Neuronal stem cell (in vitro differentiated cells): ENCODE measurements at regions not wholly inside any gene's neighbourhood (a gene's known extent, or its start where the extent isn't known, plus 50 kb on each side); places are given as distances from the start of the nearest gene placed in this dataset. TPM values are rescaled to one million over a fixed set of nuclear protein-coding genes. Genes with fewer than 3 reads are reported as not detected.

Experiments
- DNase-seq: peaks from one replicate; pipeline ENCODE4 v3.0.0-alpha.2; 2013; ENCODE audit warnings: low spot score
- H2AFZ ChIP-seq: one replicate; pipeline ENCODE4 v1.6.1; 2013; ENCODE audit warnings: mild to moderate bottlenecking, low read length, inconsistent platforms
- H2AK5ac ChIP-seq: 2 replicates; pipeline ENCODE4 v1.6.1; 2013; ENCODE audit warnings: low read depth, mild to moderate bottlenecking, inconsistent platforms, low read length, moderate library complexity, mixed read lengths
- H2BK120ac ChIP-seq: 2 replicates; pipeline ENCODE4 v1.6.1; 2013; ENCODE audit warnings: low read depth, mild to moderate bottlenecking, inconsistent platforms, low read length, moderate library complexity, mixed read lengths
- H2BK12ac ChIP-seq: one replicate; pipeline ENCODE4 v1.6.1; 2013; ENCODE audit warnings: low read length, inconsistent platforms
- H2BK15ac ChIP-seq: 2 replicates; pipeline ENCODE4 v1.6.1; 2013; ENCODE audit warnings: mild to moderate bottlenecking, low read length, inconsistent platforms, mixed read lengths
- H2BK5ac ChIP-seq: one replicate; pipeline ENCODE4 v1.6.1; 2013; ENCODE audit warnings: inconsistent platforms, mild to moderate bottlenecking, low read length, moderate library complexity
- H3K14ac ChIP-seq: one replicate; pipeline ENCODE4 v1.6.1; 2013; ENCODE audit warnings: low read length, inconsistent platforms
- H3K18ac ChIP-seq: 2 replicates; pipeline ENCODE4 v1.6.1; 2013; ENCODE audit warnings: low read length, inconsistent platforms
- H3K23ac ChIP-seq: 2 replicates; pipeline ENCODE4 v1.6.1; 2013; ENCODE audit warnings: low read depth, mild to moderate bottlenecking, mixed read lengths, low read length, inconsistent platforms; ENCODE audit not compliant: poor library complexity
- H3K27ac ChIP-seq: replicated peaks from 3 replicates; pipeline ENCODE4 v1.5.1; 2013; ENCODE audit warnings: low read length, inconsistent platforms
- H3K27me3 ChIP-seq, 3 experiments: 2 replicates each; pipeline ENCODE4 v1.6.1; 2013; ENCODE audit warnings: low read length in 3 of 3, mild to moderate bottlenecking in 2 of 3, inconsistent platforms in 1 of 3, low read depth in 1 of 3, mixed read lengths in 1 of 3, moderate library complexity in 1 of 3; ENCODE audit not compliant: control insufficient read depth in 3 of 3, insufficient read depth in 3 of 3
- H3K36me3 ChIP-seq, 2 donors: replicated peaks in 1 of 2; 2 replicates each; pipeline ENCODE4 v1.6.1; 2013; ENCODE audit warnings: low read length in 2 of 2; ENCODE audit not compliant: control insufficient read depth in 2 of 2, insufficient read depth in 2 of 2
- H3K4ac ChIP-seq: 2 replicates; pipeline ENCODE4 v1.6.1; 2013; ENCODE audit warnings: inconsistent platforms, mild to moderate bottlenecking, low read length, moderate library complexity
- H3K4me1 ChIP-seq, 2 donors: 1 replicate in 1 of 2; 2 replicates in 1 of 2; pipeline ENCODE4 v1.6.1; 2013; ENCODE audit warnings: low read length in 2 of 2, low read depth in 1 of 2; ENCODE audit not compliant: control insufficient read depth in 2 of 2, insufficient read depth in 1 of 2
- H3K4me2 ChIP-seq: one replicate; pipeline ENCODE4 v1.6.1; 2013; ENCODE audit warnings: mild to moderate bottlenecking, low read length, inconsistent platforms; ENCODE audit not compliant: insufficient read depth, poor library complexity, severe bottlenecking
- H3K4me3 ChIP-seq, 2 donors: 2 replicates each; pipeline ENCODE4 v1.5.1; 2013; ENCODE audit warnings: low read length in 2 of 2, mild to moderate bottlenecking in 2 of 2, inconsistent platforms in 1 of 2, moderate library complexity in 1 of 2
- H3K79me1 ChIP-seq: one replicate; pipeline ENCODE4 v1.6.1; 2013; ENCODE audit warnings: low read depth, mild to moderate bottlenecking, inconsistent platforms, low read length, moderate library complexity
- H3K9ac ChIP-seq: one replicate; pipeline ENCODE4 v1.6.1; 2013; ENCODE audit warnings: mild to moderate bottlenecking, low read depth, low read length, inconsistent platforms; ENCODE audit not compliant: poor library complexity
- H3K9me3 ChIP-seq, 2 donors: replicated peaks in 1 of 2; 2 replicates each; pipeline versions ENCODE3 to v1.6.1; 2013; ENCODE audit warnings: low read length in 2 of 2, mild to moderate bottlenecking in 2 of 2, inconsistent platforms in 1 of 2, low read depth in 1 of 2, mixed read lengths in 1 of 2, moderate library complexity in 1 of 2; ENCODE audit not compliant: control insufficient read depth in 2 of 2, insufficient read depth in 1 of 2
- H4K8ac ChIP-seq: one replicate; pipeline ENCODE4 v1.6.1; 2013; ENCODE audit warnings: low read depth, mild to moderate bottlenecking, inconsistent platforms, low read length, moderate library complexity
- H4K91ac ChIP-seq: one replicate; pipeline ENCODE4 v1.6.1; 2013; ENCODE audit warnings: low read length, low read depth, mild to moderate bottlenecking, inconsistent platforms; ENCODE audit not compliant: poor library complexity
- WGBS, 2 donors: extraction: QIAGEN DNeasy Blood & Tissue Kit; methylation state at CpG; one replicate each; pipeline ENCODE4 v1.1.7; 2013; ENCODE audit warnings: missing lambda C conversion rate in 2 of 2, mixed read lengths in 1 of 2; ENCODE audit not compliant: insufficient read length in 2 of 2, insufficient replicate concordance in 1 of 2; ENCODE audit errors: extremely low coverage in 2 of 2; 5-methylcytosine and 5-hydroxymethylcytosine counted together
- small RNA-seq: library from polyadenylated mRNA; stranded (forward); fragments of <200 nt; extraction: miRNeasy Mini kit (QIAGEN cat#:217004); gene quantifications from one replicate; pipeline ENCODE3, GENCODE V24; 2013; ENCODE audit not compliant: insufficient read depth

- H3K23ac ChIP-seq, result no peak overlapping the region
- no CpG with 5 or more reads among the region's 4 CpGs for WGBS, 2 donors
- no peak overlapping the region for H3K9ac ChIP-seq
- no peak overlapping the region for H3K4me3 ChIP-seq
- no peak overlapping the region for H2AK5ac ChIP-seq
- no peak overlapping the region for H4K91ac ChIP-seq
- no peak overlapping the region for H3K18ac ChIP-seq
- no peaks in the 10 kb centered on the region for H3K4me1 ChIP-seq
- no peak overlapping the region for H2AFZ ChIP-seq
- H3K36me3 ChIP-seq, result peaks cover 0 to 17% of the 10 kb centered on the region in 2 donors
- no peak overlapping the region for H2BK120ac ChIP-seq
- no peak overlapping the region for H3K4me2 ChIP-seq
- H3K27ac ChIP-seq, result no peak overlapping the region
- H2BK5ac ChIP-seq, result no peak overlapping the region
- H3K4ac ChIP-seq, result no peak overlapping the region
- no peak overlapping the region for H2BK15ac ChIP-seq
- no peak for DNase-seq
- no peak overlapping the region for H4K8ac ChIP-seq
- H3K27me3 ChIP-seq, result no peaks in the 10 kb centered on the region
- no peak overlapping the region for H3K14ac ChIP-seq
- peaks cover 0 to 28% of the 10 kb centered on the region in 2 donors for H3K9me3 ChIP-seq
- no peak overlapping the region for H2BK12ac ChIP-seq
- H3K79me1 ChIP-seq, result no peaks in the 10 kb centered on the region
Observed at GRCh38 chr1:77614037-77614436, 68.4 kb downstream of the ZZZ3 start.

Small RNA genes lying in the stretch of these regions (small RNA-seq; reads per million reads assigned to genes)
- not detected for gene RNA5SP20
